B cell (primary cell): ENCODE measurements at regions not wholly inside any gene's neighbourhood (a gene's known extent, or its start where the extent isn't known, plus 50 kb on each side); places are given as distances from the start of the nearest gene placed in this dataset.

Experiments
- EZH2 ChIP-seq: IDR thresholded peaks from 2 replicates; pipeline ENCODE4 v1.6.1; 2012; ENCODE audit warnings: borderline replicate concordance, low read depth, mild to moderate bottlenecking, moderate library complexity, low read length; ENCODE audit not compliant: insufficient read depth, poor library complexity, severe bottlenecking
- TF ChIP-seq, protein P1 (sequence below): fragments of 200-600 bp; IDR thresholded peaks from one replicate; pipeline ENCODE4 v1.8.0; 2022; ENCODE audit warnings: antibody characterized with exemption, mild to moderate bottlenecking

DNA sequence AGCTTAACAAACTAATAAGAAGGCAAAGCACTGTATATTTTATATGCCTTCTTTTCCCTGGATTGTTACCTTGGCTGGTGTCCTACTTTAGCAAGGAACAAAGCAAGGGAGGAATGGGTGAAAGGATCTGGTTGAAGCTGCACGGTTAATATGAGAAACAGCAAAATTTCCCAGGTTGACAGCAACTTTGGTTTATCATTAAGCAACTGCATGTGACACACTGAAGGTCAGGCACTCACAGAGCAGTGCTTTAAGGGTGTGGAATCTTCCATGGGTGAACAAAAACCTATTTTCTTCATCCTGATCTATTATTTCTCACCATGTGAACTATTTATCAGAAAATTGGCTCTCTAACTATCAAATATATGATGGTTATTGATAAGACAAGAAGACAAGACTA, 109.0 kb upstream of the ATP10B start:
- TF ChIP-seq, protein P1, sequence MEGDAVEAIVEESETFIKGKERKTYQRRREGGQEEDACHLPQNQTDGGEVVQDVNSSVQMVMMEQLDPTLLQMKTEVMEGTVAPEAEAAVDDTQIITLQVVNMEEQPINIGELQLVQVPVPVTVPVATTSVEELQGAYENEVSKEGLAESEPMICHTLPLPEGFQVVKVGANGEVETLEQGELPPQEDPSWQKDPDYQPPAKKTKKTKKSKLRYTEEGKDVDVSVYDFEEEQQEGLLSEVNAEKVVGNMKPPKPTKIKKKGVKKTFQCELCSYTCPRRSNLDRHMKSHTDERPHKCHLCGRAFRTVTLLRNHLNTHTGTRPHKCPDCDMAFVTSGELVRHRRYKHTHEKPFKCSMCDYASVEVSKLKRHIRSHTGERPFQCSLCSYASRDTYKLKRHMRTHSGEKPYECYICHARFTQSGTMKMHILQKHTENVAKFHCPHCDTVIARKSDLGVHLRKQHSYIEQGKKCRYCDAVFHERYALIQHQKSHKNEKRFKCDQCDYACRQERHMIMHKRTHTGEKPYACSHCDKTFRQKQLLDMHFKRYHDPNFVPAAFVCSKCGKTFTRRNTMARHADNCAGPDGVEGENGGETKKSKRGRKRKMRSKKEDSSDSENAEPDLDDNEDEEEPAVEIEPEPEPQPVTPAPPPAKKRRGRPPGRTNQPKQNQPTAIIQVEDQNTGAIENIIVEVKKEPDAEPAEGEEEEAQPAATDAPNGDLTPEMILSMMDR: no peak
- no peak for TF ChIP-seq EZH2
